Stomach (tissue), 4 donors: ENCODE measurements at regions not wholly inside any gene's neighbourhood (a gene's known extent, or its start where the extent isn't known, plus 50 kb on each side); places are given as distances from the start of the nearest gene placed in this dataset.
"Not testable (repeated sequence)": the region's sequence is repeated elsewhere in the genome, so short reads cannot be mapped to it uniquely, and the experiment has no call there.

ENCODE experiments used
- EP300 ChIP-seq: sonication (generic); formaldehyde crosslinking; IDR thresholded peaks from one replicate; pipeline ENCODE4 v1.6.1; 2017; ENCODE audit warnings: antibody characterized with exemption
- TF ChIP-seq, protein P1 (sequence below), 7 experiments: fragments of 450-650 bp in 4 of 7; fragments of 200-600 bp in 3 of 7; sonication (generic) in 3 of 7; IDR thresholded peaks; one replicate each; pipeline ENCODE4 v1.5.1; 2016 to 2019; ENCODE audit warnings: antibody characterized with exemption in 7 of 7, control low read depth in 2 of 7, mild to moderate bottlenecking in 1 of 7

DNA sequence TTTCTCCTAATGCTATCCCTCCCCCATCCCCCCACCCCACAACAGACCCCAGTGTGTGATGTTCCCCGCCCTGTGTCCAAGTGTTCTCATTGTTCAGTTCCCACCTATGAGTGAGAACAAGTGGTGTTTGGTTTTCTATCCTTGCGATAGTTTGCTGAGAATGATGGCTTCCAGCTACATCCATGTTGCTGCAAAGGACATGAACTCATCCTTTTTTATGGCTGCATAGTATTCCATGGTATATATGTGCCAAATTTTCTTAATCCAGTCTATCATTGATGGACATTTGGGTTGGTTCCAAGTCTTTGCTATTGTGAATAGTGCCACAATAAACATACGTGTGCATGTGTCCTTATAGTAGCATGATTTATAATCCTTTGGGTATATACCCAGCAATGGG lies 83.6 kb upstream of the CALCR start:
- TF ChIP-seq, protein P1, sequence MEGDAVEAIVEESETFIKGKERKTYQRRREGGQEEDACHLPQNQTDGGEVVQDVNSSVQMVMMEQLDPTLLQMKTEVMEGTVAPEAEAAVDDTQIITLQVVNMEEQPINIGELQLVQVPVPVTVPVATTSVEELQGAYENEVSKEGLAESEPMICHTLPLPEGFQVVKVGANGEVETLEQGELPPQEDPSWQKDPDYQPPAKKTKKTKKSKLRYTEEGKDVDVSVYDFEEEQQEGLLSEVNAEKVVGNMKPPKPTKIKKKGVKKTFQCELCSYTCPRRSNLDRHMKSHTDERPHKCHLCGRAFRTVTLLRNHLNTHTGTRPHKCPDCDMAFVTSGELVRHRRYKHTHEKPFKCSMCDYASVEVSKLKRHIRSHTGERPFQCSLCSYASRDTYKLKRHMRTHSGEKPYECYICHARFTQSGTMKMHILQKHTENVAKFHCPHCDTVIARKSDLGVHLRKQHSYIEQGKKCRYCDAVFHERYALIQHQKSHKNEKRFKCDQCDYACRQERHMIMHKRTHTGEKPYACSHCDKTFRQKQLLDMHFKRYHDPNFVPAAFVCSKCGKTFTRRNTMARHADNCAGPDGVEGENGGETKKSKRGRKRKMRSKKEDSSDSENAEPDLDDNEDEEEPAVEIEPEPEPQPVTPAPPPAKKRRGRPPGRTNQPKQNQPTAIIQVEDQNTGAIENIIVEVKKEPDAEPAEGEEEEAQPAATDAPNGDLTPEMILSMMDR (IDR thresholded peaks at IDR 0.05), result not testable (repeated sequence)
- not testable (repeated sequence) for TF ChIP-seq EP300
